Neural cell (in vitro differentiated cells): ENCODE measurements at regions not wholly inside any gene's neighbourhood (a gene's known extent, or its start where the extent isn't known, plus 50 kb on each side); places are given as distances from the start of the nearest gene placed in this dataset.
"Not testable (repeated sequence)": the region's sequence is repeated elsewhere in the genome, so short reads cannot be mapped to it uniquely, and the experiment has no call there.

ENCODE experiments used
- H2AFZ ChIP-seq: fragments of 200-600, 300-800 bp; sonication (generic), shearing (Covaris generic); 2 replicates; pipeline ENCODE4 v1.6.0; 2014; ENCODE audit warnings: low read depth, mild to moderate bottlenecking, antibody characterized with exemption, low read length, moderate library complexity
- H3F3A ChIP-seq: fragments of 200-600 bp; shearing (Covaris generic); 2 replicates; pipeline ENCODE4 v1.6.1; 2016; ENCODE audit warnings: mild to moderate bottlenecking, moderate library complexity, mixed read lengths, antibody characterized with exemption, low read length; ENCODE audit not compliant: insufficient read depth, poor library complexity, severe bottlenecking
- H3K27ac ChIP-seq: fragments of 200-600, 300-800 bp; sonication (generic), shearing (Covaris generic); 2 replicates; pipeline ENCODE4 v1.5.1; 2014; ENCODE audit warnings: mild to moderate bottlenecking, low read length, moderate library complexity
- H3K27me3 ChIP-seq: fragments of 300-800, 200-600 bp; sonication (generic), shearing (Covaris generic); 2 replicates; pipeline ENCODE4 v1.6.0; 2014; ENCODE audit warnings: mild to moderate bottlenecking, low read depth, low read length, moderate library complexity; ENCODE audit not compliant: insufficient read depth
- H3K36me3 ChIP-seq: fragments of 300-800, 200-600 bp; sonication (generic), shearing (Covaris generic); 2 replicates; pipeline ENCODE4 v1.5.1; 2014; ENCODE audit warnings: mild to moderate bottlenecking, antibody characterized with exemption, low read length, moderate library complexity; ENCODE audit not compliant: insufficient read depth
- H3K4me2 ChIP-seq: fragments of 300-800, 200-600 bp; sonication (generic), shearing (Covaris generic); 2 replicates; pipeline ENCODE4 v1.6.0; 2014; ENCODE audit warnings: mild to moderate bottlenecking, low read length
- H3K4me3 ChIP-seq: fragments of 300-800, 200-600 bp; sonication (generic), shearing (Covaris generic); 2 replicates; pipeline ENCODE4 v1.5.1; 2014; ENCODE audit warnings: mild to moderate bottlenecking, low read length, moderate library complexity
- H3K79me2 ChIP-seq: fragments of 200-600 bp; shearing (Covaris generic); replicated peaks from 2 replicates; pipeline ENCODE4 v1.6.0; 2014; ENCODE audit warnings: mild to moderate bottlenecking, low read length, moderate library complexity; ENCODE audit not compliant: insufficient read depth
- H3K9ac ChIP-seq: fragments of 300-800, 200-600 bp; sonication (generic), shearing (Covaris generic); 2 replicates; pipeline ENCODE4 v1.6.1; 2016; ENCODE audit warnings: mild to moderate bottlenecking, low read length, mixed read lengths
- H3K9me2 ChIP-seq: fragments of 200-600 bp; shearing (Covaris generic); 2 replicates; pipeline ENCODE4 v1.6.1; 2016; ENCODE audit warnings: mild to moderate bottlenecking, low read length, mixed read lengths; ENCODE audit not compliant: insufficient read depth
- H3K9me3 ChIP-seq: fragments of 200-600, 300-800 bp; sonication (generic), shearing (Covaris generic); 2 replicates; pipeline ENCODE4 v1.6.1; 2016; ENCODE audit warnings: mild to moderate bottlenecking, mixed run types, low read length, moderate library complexity, mixed read lengths
- H4K20me1 ChIP-seq: fragments of 200-600 bp; shearing (Covaris generic); 2 replicates; pipeline ENCODE4 v1.6.1; 2016; ENCODE audit warnings: mild to moderate bottlenecking, mixed run types; ENCODE audit not compliant: insufficient read depth
- CTCF ChIP-seq: fragments of 450-650 bp; IDR thresholded peaks from 2 replicates; pipeline ENCODE4 v1.5.1; 2014; ENCODE audit warnings: antibody characterized with exemption, mild to moderate bottlenecking, moderate library complexity; ENCODE audit not compliant: poor library complexity, severe bottlenecking
- EP300 ChIP-seq: fragments of 450-650 bp; conservative IDR thresholded peaks from 2 replicates; pipeline ENCODE4 v1.6.1; 2014; ENCODE audit warnings: antibody characterized with exemption, mild to moderate bottlenecking, moderate library complexity; ENCODE audit not compliant: poor library complexity, severe bottlenecking
- EZH2 ChIP-seq: fragments of 200-600, 300-800 bp; shearing (Covaris generic), sonication (generic); IDR thresholded peaks from 2 replicates; pipeline ENCODE4 v1.6.1; 2014; ENCODE audit warnings: antibody characterized with exemption, low read length, borderline replicate concordance, mild to moderate bottlenecking; ENCODE audit not compliant: insufficient read depth, poor library complexity, severe bottlenecking
- MXI1 ChIP-seq: fragments of 450-650 bp; conservative IDR thresholded peaks from 2 replicates; pipeline ENCODE4 v1.6.1; 2014; ENCODE audit warnings: antibody characterized with exemption, mild to moderate bottlenecking; ENCODE audit not compliant: poor library complexity, severe bottlenecking
- POLR2AphosphoS5 ChIP-seq: IDR thresholded peaks from 2 replicates; pipeline ENCODE4 v1.6.1; 2012
- RAD21 ChIP-seq: fragments of 450-650 bp; conservative IDR thresholded peaks from 2 replicates; pipeline ENCODE4 v1.6.1; 2014; ENCODE audit warnings: antibody characterized with exemption, mild to moderate bottlenecking, moderate library complexity
- REST ChIP-seq: IDR thresholded peaks from 2 replicates; pipeline ENCODE4 v1.6.1; 2012; ENCODE audit warnings: borderline replicate concordance
- SMC3 ChIP-seq: fragments of 450-650 bp; conservative IDR thresholded peaks from 2 replicates; pipeline ENCODE4 v1.6.1; 2014; ENCODE audit warnings: antibody characterized with exemption, mild to moderate bottlenecking, moderate library complexity; ENCODE audit not compliant: poor library complexity
- TAF1 ChIP-seq: IDR thresholded peaks from 2 replicates; pipeline ENCODE4 v1.6.1; 2012; ENCODE audit warnings: low read depth

- TF ChIP-seq SMC3: no peak
- TF ChIP-seq EZH2: no peak
- no peak for TF ChIP-seq REST
- no peak for TF ChIP-seq CTCF
- TF ChIP-seq POLR2AphosphoS5: no peak
- no peaks in the 10 kb centered on the region for H3K36me3 ChIP-seq
- no peaks in the 10 kb centered on the region for H3F3A ChIP-seq
- no peak overlapping the region for H3K4me3 ChIP-seq
- no peak overlapping the region for H3K9ac ChIP-seq
- no peaks in the 10 kb centered on the region for H3K79me2 ChIP-seq
- no peaks in the 10 kb centered on the region for H3K27me3 ChIP-seq
- H3K27ac ChIP-seq: no peak overlapping the region
- no peaks in the 10 kb centered on the region for H3K9me2 ChIP-seq
- H3K9me3 ChIP-seq: no peaks in the 10 kb centered on the region
- no peaks in the 10 kb centered on the region for H4K20me1 ChIP-seq
- H3K4me2 ChIP-seq: no peak overlapping the region
- no peak overlapping the region for H2AFZ ChIP-seq
Observed at GRCh38 chr3:3351226-3351625, 171.7 kb upstream of the CRBN start.

- H3K9me3 ChIP-seq, H3K27me3 ChIP-seq, H2AFZ ChIP-seq, H4K20me1 ChIP-seq, H3K4me3 ChIP-seq, H3K9me2 ChIP-seq, H3K27ac ChIP-seq, H3F3A ChIP-seq, H3K36me3 ChIP-seq, H3K79me2 ChIP-seq, H3K4me2 ChIP-seq, H3K9ac ChIP-seq: not testable (repeated sequence)
Observed at GRCh38 chr3:3347056-3347455, 167.6 kb upstream of the CRBN start.

GRCh38 chr3:3346556-3346955 is 167.1 kb upstream of the CRBN start:
- no peak overlapping the region for H3K27ac ChIP-seq
- no peak overlapping the region for H3K4me2 ChIP-seq
- no peak overlapping the region for H3K4me3 ChIP-seq
- H3K36me3 ChIP-seq: no peaks in the 10 kb centered on the region
- no peaks in the 10 kb centered on the region for H3K79me2 ChIP-seq
- no peaks in the 10 kb centered on the region for H4K20me1 ChIP-seq
- H3K9ac ChIP-seq: no peak overlapping the region
- H3K27me3 ChIP-seq: no peaks in the 10 kb centered on the region
- no peaks in the 10 kb centered on the region for H3F3A ChIP-seq
- H3K9me2 ChIP-seq: no peaks in the 10 kb centered on the region
- TF ChIP-seq CTCF (no peak), EP300 (no peak), EZH2 (no peak), RAD21 (no peak), POLR2AphosphoS5 (no peak), REST (no peak), TAF1 (no peak), MXI1 (no peak), SMC3 (no peak)
- no peak overlapping the region for H2AFZ ChIP-seq
- no peaks in the 10 kb centered on the region for H3K9me3 ChIP-seq
